ENCODE measurements at regions not wholly inside any gene's neighbourhood (a gene's known extent, or its start where the extent isn't known, plus 50 kb on each side); places are given as distances from the start of the nearest gene placed in this dataset.

- Histone ChIP-seq H2AK5ac (ENCODE audit: low read length) (no peak overlapping the region), H4K8ac (ENCODE audit: low read depth, low read length) (no peak overlapping the region), H3K4me2 (ENCODE audit: low read length) (no peak overlapping the region), H3K9ac (ENCODE audit: low read length) (no peak overlapping the region), H2AFZ (ENCODE audit: insufficient read depth, low read length, poor library complexity) (no peak overlapping the region), H3K27ac (ENCODE audit: low read depth, low read length) (peak overlapping the region; percentile 44), H3K4me3 (ENCODE audit: low read depth, low read length) (no peak overlapping the region), H3K4ac (ENCODE audit: low read depth, low read length) (no peak overlapping the region), H3K9me3 (ENCODE audit: insufficient read depth, low read depth, low read length) (no peaks in the 10 kb centered on the region), H3K18ac (ENCODE audit: low read length) (no peak overlapping the region), H3K23ac (ENCODE audit: low read length) (no peak overlapping the region), H4K12ac (ENCODE audit: low read depth, low read length) (no peak overlapping the region), H2BK12ac (ENCODE audit: low read length) (no peak overlapping the region), H3K36me3 (ENCODE audit: control insufficient read depth in 1 of 2, insufficient read depth in 2 of 2, low read length in 2 of 2) (no peaks in the 10 kb centered on the region), H2BK120ac (ENCODE audit: insufficient read depth, low read length, poor library complexity) (no peak overlapping the region), H3K79me1 (ENCODE audit: low read length) (peaks cover 6% of the 10 kb centered on the region), H3K27me3 (ENCODE audit: insufficient read depth, low read length) (no peaks in the 10 kb centered on the region), H3K4me1 (ENCODE audit: control insufficient read depth in 1 of 2, insufficient read depth in 2 of 2, low read length in 2 of 2) (peaks cover 3 to 8% of the 10 kb centered on the region in 2 experiments), H2BK5ac (ENCODE audit: low read depth, low read length, poor library complexity) (no peak overlapping the region), H4K91ac (ENCODE audit: low read depth, low read length) (no peak overlapping the region), H3K14ac (ENCODE audit: low read length) (no peak overlapping the region), H3K79me2 (ENCODE audit: control insufficient read depth, insufficient read depth, low read length, poor library complexity) (no peaks in the 10 kb centered on the region)
- DNase-seq, result peak in 1 of 2 donors; percentile 84
- no CpG with 5 or more reads among the region's 3 CpGs for WGBS (ENCODE audit: extremely low coverage, insufficient coverage, insufficient read length)
Measured at GRCh38 chr4:102439236-102439614, 61.9 kb upstream of the NFKB1 start.

GRCh38 chr4:102439812-102440211, 61.3 kb upstream of the NFKB1 start:
- Histone ChIP-seq H3K4ac (ENCODE audit: low read depth, low read length) (no peak overlapping the region), H3K18ac (ENCODE audit: low read length) (no peak overlapping the region), H3K79me1 (ENCODE audit: low read length) (peaks cover 8% of the 10 kb centered on the region), H3K4me2 (ENCODE audit: low read length) (no peak overlapping the region), H2BK120ac (ENCODE audit: insufficient read depth, low read length, poor library complexity) (no peak overlapping the region), H3K9ac (ENCODE audit: low read length) (no peak overlapping the region), H4K8ac (ENCODE audit: low read depth, low read length) (no peak overlapping the region), H2AFZ (ENCODE audit: insufficient read depth, low read length, poor library complexity) (no peak overlapping the region), H2AK5ac (ENCODE audit: low read length) (no peak overlapping the region), H3K4me3 (ENCODE audit: low read depth, low read length) (no peak overlapping the region), H3K36me3 (ENCODE audit: control insufficient read depth in 1 of 2, insufficient read depth in 2 of 2, low read length in 2 of 2) (no peaks in the 10 kb centered on the region), H3K27ac (ENCODE audit: low read depth, low read length) (no peak overlapping the region), H2BK5ac (ENCODE audit: low read depth, low read length, poor library complexity) (no peak overlapping the region), H2BK12ac (ENCODE audit: low read length) (no peak overlapping the region), H3K27me3 (ENCODE audit: insufficient read depth, low read length) (no peaks in the 10 kb centered on the region), H3K14ac (ENCODE audit: low read length) (no peak overlapping the region), H4K12ac (ENCODE audit: low read depth, low read length) (no peak overlapping the region), H3K23ac (ENCODE audit: low read length) (no peak overlapping the region), H3K9me3 (ENCODE audit: insufficient read depth, low read depth, low read length) (no peaks in the 10 kb centered on the region), H4K91ac (ENCODE audit: low read depth, low read length) (no peak overlapping the region), H3K4me1 (ENCODE audit: control insufficient read depth in 1 of 2, insufficient read depth in 2 of 2, low read length in 2 of 2) (peaks cover 3 to 8% of the 10 kb centered on the region in 2 experiments), H3K79me2 (ENCODE audit: control insufficient read depth, insufficient read depth, low read length, poor library complexity) (no peaks in the 10 kb centered on the region)
- DNase-seq, result peak; percentile 7 to 61

GRCh38 chr4:102440498-102440897, 60.7 kb upstream of the NFKB1 start:
- Histone ChIP-seq H4K12ac (ENCODE audit: low read depth, low read length) (no peak overlapping the region), H3K9me3 (ENCODE audit: insufficient read depth, low read depth, low read length) (no peaks in the 10 kb centered on the region), H4K91ac (ENCODE audit: low read depth, low read length) (no peak overlapping the region), H3K4ac (ENCODE audit: low read depth, low read length) (no peak overlapping the region), H2AK5ac (ENCODE audit: low read length) (no peak overlapping the region), H2BK5ac (ENCODE audit: low read depth, low read length, poor library complexity) (no peak overlapping the region), H2BK12ac (ENCODE audit: low read length) (no peak overlapping the region), H3K36me3 (ENCODE audit: control insufficient read depth in 1 of 2, insufficient read depth in 2 of 2, low read length in 2 of 2) (no peaks in the 10 kb centered on the region), H3K4me3 (ENCODE audit: low read depth, low read length) (no peak overlapping the region), H3K27ac (ENCODE audit: low read depth, low read length) (no peak overlapping the region), H3K18ac (ENCODE audit: low read length) (no peak overlapping the region), H2BK120ac (ENCODE audit: insufficient read depth, low read length, poor library complexity) (no peak overlapping the region), H3K79me2 (ENCODE audit: control insufficient read depth, insufficient read depth, low read length, poor library complexity) (no peaks in the 10 kb centered on the region), H3K79me1 (ENCODE audit: low read length) (peaks cover 8% of the 10 kb centered on the region), H3K4me1 (ENCODE audit: control insufficient read depth in 1 of 2, insufficient read depth in 2 of 2, low read length in 2 of 2) (peaks cover 3 to 8% of the 10 kb centered on the region in 2 experiments), H3K14ac (ENCODE audit: low read length) (no peak overlapping the region), H3K27me3 (ENCODE audit: insufficient read depth, low read length) (no peaks in the 10 kb centered on the region), H4K8ac (ENCODE audit: low read depth, low read length) (no peak overlapping the region), H3K4me2 (ENCODE audit: low read length) (no peak overlapping the region), H2AFZ (ENCODE audit: insufficient read depth, low read length, poor library complexity) (no peak overlapping the region), H3K9ac (ENCODE audit: low read length) (no peak overlapping the region), H3K23ac (ENCODE audit: low read length) (no peak overlapping the region)
- WGBS (ENCODE audit: extremely low coverage, insufficient coverage, insufficient read length), result no CpG with 5 or more reads among the region's 1 CpG
- no peak for DNase-seq

GRCh38 chr4:102441978-102442911, 58.9 kb upstream of the NFKB1 start:
- H3K4me1 ChIP-seq (ENCODE audit: control insufficient read depth in 1 of 2, insufficient read depth in 2 of 2, low read length in 2 of 2), result peaks cover 3 to 8% of the 10 kb centered on the region in 2 experiments
- DNase-seq, result no peak
- H2AFZ ChIP-seq (ENCODE audit: insufficient read depth, low read length, poor library complexity), result no peak overlapping the region
- H2BK12ac ChIP-seq (ENCODE audit: low read length), result peak overlapping the region; percentile 72
- H3K4ac ChIP-seq (ENCODE audit: low read depth, low read length), result no peak overlapping the region
- no peak overlapping the region for H4K12ac ChIP-seq (ENCODE audit: low read depth, low read length)
- no peak overlapping the region for H3K4me2 ChIP-seq (ENCODE audit: low read length)
- no peak overlapping the region for H3K23ac ChIP-seq (ENCODE audit: low read length)
- peaks cover 8% of the 10 kb centered on the region for H3K79me1 ChIP-seq (ENCODE audit: low read length)
- H3K36me3 ChIP-seq (ENCODE audit: control insufficient read depth in 1 of 2, insufficient read depth in 2 of 2, low read length in 2 of 2), result no peaks in the 10 kb centered on the region
- no peak overlapping the region for H2BK120ac ChIP-seq (ENCODE audit: insufficient read depth, low read length, poor library complexity)
- no peak overlapping the region for H4K8ac ChIP-seq (ENCODE audit: low read depth, low read length)
- H3K18ac ChIP-seq (ENCODE audit: low read length), result no peak overlapping the region
- no peak overlapping the region for H2AK5ac ChIP-seq (ENCODE audit: low read length)
- H2BK5ac ChIP-seq (ENCODE audit: low read depth, low read length, poor library complexity), result no peak overlapping the region
- no peak overlapping the region for H3K9ac ChIP-seq (ENCODE audit: low read length)
- no peaks in the 10 kb centered on the region for H3K27me3 ChIP-seq (ENCODE audit: insufficient read depth, low read length)
- no peak overlapping the region for H3K14ac ChIP-seq (ENCODE audit: low read length)
- H3K9me3 ChIP-seq (ENCODE audit: insufficient read depth, low read depth, low read length), result no peaks in the 10 kb centered on the region
- no peak overlapping the region for H3K27ac ChIP-seq (ENCODE audit: low read depth, low read length)
- WGBS (ENCODE audit: extremely low coverage, insufficient coverage, insufficient read length), result no CpG with 5 or more reads among the region's 8 CpGs
- H3K79me2 ChIP-seq (ENCODE audit: control insufficient read depth, insufficient read depth, low read length, poor library complexity), result no peaks in the 10 kb centered on the region
- H4K91ac ChIP-seq (ENCODE audit: low read depth, low read length), result no peak overlapping the region
- H3K4me3 ChIP-seq (ENCODE audit: low read depth, low read length), result no peak overlapping the region

Data from trophoblast cell (in vitro differentiated cells and primary cell).